Left lung (tissue), 4 donors: ENCODE measurements at regions not wholly inside any gene's neighbourhood (a gene's known extent, or its start where the extent isn't known, plus 50 kb on each side); places are given as distances from the start of the nearest gene placed in this dataset.

Source experiments
- ATAC-seq: fragments of 200-7000 bp; cut with Tn5 transposase; one replicate; pipeline ENCODE4 v1.9.1; 2020; ENCODE audit warnings: moderate library complexity
- DNase-seq, 4 donors: peaks; one replicate each; pipeline ENCODE4 v3.0.0-alpha.2; 2013 to 2020
- H3K27ac ChIP-seq, 2 donors: fragments of 200-600 bp; sonication (generic) in 1 of 2; one replicate each; pipeline versions ENCODE4 v1.5.0 to v1.8.0; 2020 to 2021
- H3K27me3 ChIP-seq, 2 donors: fragments of 200-600 bp; sonication (generic) in 1 of 2; one replicate each; pipeline versions ENCODE4 v1.5.0 to v1.8.0; 2020 to 2021
- H3K36me3 ChIP-seq, 2 donors: fragments of 200-600 bp; sonication (generic) in 1 of 2; one replicate each; pipeline versions ENCODE4 v1.5.0 to v1.8.0; 2020 to 2021
- H3K4me1 ChIP-seq, 2 donors: fragments of 200-600 bp; one replicate each; pipeline ENCODE4 v1.8.0; 2021
- H3K4me3 ChIP-seq, 2 donors: fragments of 200-600 bp; sonication (generic) in 1 of 2; one replicate each; pipeline versions ENCODE4 v1.5.0 to v1.8.0; 2020 to 2021; ENCODE audit warnings: mild to moderate bottlenecking in 1 of 2
- H3K9me3 ChIP-seq, 2 donors: fragments of 200-600 bp; sonication (generic) in 1 of 2; one replicate each; pipeline versions ENCODE4 v1.5.0 to v1.8.0; 2020 to 2021
- CTCF ChIP-seq, 2 donors: fragments of 200-600 bp; sonication (generic) in 1 of 2; IDR thresholded peaks; one replicate each; pipeline versions ENCODE4 v1.5.0 to v1.8.0; 2021; ENCODE audit warnings: antibody characterized with exemption in 2 of 2
- intact Hi-C, 2 donors: fragments of 100-400 bp; cut with DNase I; formaldehyde crosslinking; loops; one replicate each; pipeline versions ENCODE4 v1.11.2 to v1.14.2; 2022
- donor health status: DM: no; HTN: yes; CAD: no.
- donor health status: DM: no; HTN: no; CAD: no.

GRCh38 chr6:74458536-74458935, 747.3 kb downstream of the COL12A1 start:
- no peak overlapping the region for H3K4me3 ChIP-seq
- H3K36me3 ChIP-seq, result no peaks in the 10 kb centered on the region
- H3K4me1 ChIP-seq, result no peaks in the 10 kb centered on the region
- DNase-seq, result no peak
- intact Hi-C loops, result no loop called here
- H3K9me3 ChIP-seq, result peaks cover 0 to 2% of the 10 kb centered on the region in 2 donors
- H3K27ac ChIP-seq, result no peak overlapping the region
- ATAC-seq, result no peak
- H3K27me3 ChIP-seq, result no peaks in the 10 kb centered on the region
- TF ChIP-seq CTCF (IDR thresholded peaks at IDR 0.05), result no peak

GRCh38 chr6:74455786-74456185, 750.1 kb downstream of the COL12A1 start:
- Histone ChIP-seq H3K27ac (no peak overlapping the region), H3K36me3 (no peaks in the 10 kb centered on the region), H3K4me1 (no peaks in the 10 kb centered on the region), H3K27me3 (no peaks in the 10 kb centered on the region), H3K4me3 (no peak overlapping the region), H3K9me3 (peaks cover 0 to 2% of the 10 kb centered on the region in 2 donors)
- ATAC-seq (no peak), DNase-seq (no peak)
- intact Hi-C loops, result no loop called here
- no peak for TF ChIP-seq CTCF (IDR thresholded peaks at IDR 0.05)

- TF ChIP-seq CTCF (IDR thresholded peaks at IDR 0.05), result no peak
- no peaks in the 10 kb centered on the region for H3K36me3 ChIP-seq
- no peak for ATAC-seq
- no peak for DNase-seq
- no peak overlapping the region for H3K4me3 ChIP-seq
- intact Hi-C loops, result no loop called here
- no peaks in the 10 kb centered on the region for H3K27me3 ChIP-seq
- no peak overlapping the region for H3K27ac ChIP-seq
- H3K4me1 ChIP-seq, result no peaks in the 10 kb centered on the region
- H3K9me3 ChIP-seq, result no peaks in the 10 kb centered on the region
Observed at GRCh38 chr6:74451953-74452352, 753.9 kb downstream of the COL12A1 start.

- H3K36me3 ChIP-seq, result no peaks in the 10 kb centered on the region
- no peaks in the 10 kb centered on the region for H3K4me1 ChIP-seq
- TF ChIP-seq CTCF (IDR thresholded peaks at IDR 0.05), result no peak
- ATAC-seq (no peak), DNase-seq (no peak)
- H3K9me3 ChIP-seq, result no peaks in the 10 kb centered on the region
- no peak overlapping the region for H3K4me3 ChIP-seq
- no peaks in the 10 kb centered on the region for H3K27me3 ChIP-seq
- H3K27ac ChIP-seq, result no peak overlapping the region
- intact Hi-C loops, result no loop called here
Observed at GRCh38 chr6:74448850-74449249, 752.8 kb downstream of the CD109 start.

- Histone ChIP-seq H3K27me3 (no peaks in the 10 kb centered on the region), H3K36me3 (no peaks in the 10 kb centered on the region), H3K27ac (no peak overlapping the region), H3K9me3 (no peaks in the 10 kb centered on the region), H3K4me1 (no peaks in the 10 kb centered on the region), H3K4me3 (no peak overlapping the region)
- no peak for TF ChIP-seq CTCF (IDR thresholded peaks at IDR 0.05)
- ATAC-seq (no peak), DNase-seq (no peak)
- intact Hi-C loops, result no loop called here
Observed at GRCh38 chr6:74447013-74447412, 751.0 kb downstream of the CD109 start.
